Psoas muscle (tissue), 7 donors: ENCODE measurements at regions not wholly inside any gene's neighbourhood (a gene's known extent, or its start where the extent isn't known, plus 50 kb on each side); places are given as distances from the start of the nearest gene placed in this dataset.

Experiments
- ATAC-seq, 4 donors: fragments of 200-7000 bp; cut with Tn5 transposase; one replicate each; pipeline ENCODE4 v1.9.1; 2020; ENCODE audit warnings: moderate library complexity in 3 of 4, mild to moderate bottlenecking in 2 of 4
- DNase-seq, 2 donors: peaks; one replicate each; pipeline ENCODE4 v3.0.0-alpha.2; 2020
- H3K27ac ChIP-seq: fragments of 200-600 bp; one replicate; pipeline ENCODE4 v1.8.0; 2022
- H3K27me3 ChIP-seq, 3 donors: fragments of 200-600 bp in 1 of 3; one replicate each; pipeline versions ENCODE4 v1.6.1 to v1.8.0; 2013 to 2022; ENCODE audit warnings: low read length in 2 of 3, mild to moderate bottlenecking in 2 of 3, moderate library complexity in 1 of 3; ENCODE audit not compliant: insufficient read depth in 3 of 3
- H3K36me3 ChIP-seq, 2 donors: fragments of 200-600 bp in 1 of 2; one replicate each; pipeline versions ENCODE4 v1.6.1 to v1.8.0; 2013 to 2022; ENCODE audit warnings: low read depth in 1 of 2, mild to moderate bottlenecking in 1 of 2, moderate library complexity in 1 of 2; ENCODE audit not compliant: insufficient read depth in 1 of 2
- H3K4me1 ChIP-seq: fragments of 200-600 bp; one replicate; pipeline ENCODE4 v1.8.0; 2022
- H3K4me3 ChIP-seq: fragments of 200-600 bp; one replicate; pipeline ENCODE4 v1.8.0; 2022; ENCODE audit warnings: mild to moderate bottlenecking
- H3K9me3 ChIP-seq: fragments of 200-600 bp; one replicate; pipeline ENCODE4 v1.8.0; 2022
- WGBS, 3 donors: extraction: QIAGEN DNeasy Blood & Tissue Kit; methylation state at CpG; one replicate each; pipeline versions ENCODE4 v1.1.6 to v1.1.7; 2013; 5-methylcytosine and 5-hydroxymethylcytosine counted together
- intact Hi-C, 2 donors: fragments of 100-400 bp; cut with DNase I; formaldehyde crosslinking; loops; one replicate each; pipeline versions ENCODE4 v1.11.0 to v1.14.2; 2022
- TF ChIP-seq, protein P1 (sequence below): fragments of 200-600 bp; IDR thresholded peaks from one replicate; pipeline ENCODE4 v1.8.0; 2022; ENCODE audit warnings: antibody characterized with exemption
- donor health status: healthy with polysubstance abuse.
- donor health status: DM: no; HTN: no; CAD: no; lungs with moderate emphysema.
- donor health status: Bipolar disorder and iron deficiency.
- donor health status: healthy.
- donor health status: DM: yes; HTN: yes; CAD: no.
- donor health status: DM: no; HTN: no; CAD: no.
- donor health status: DM: yes; HTN: yes; CAD: no.

DNA sequence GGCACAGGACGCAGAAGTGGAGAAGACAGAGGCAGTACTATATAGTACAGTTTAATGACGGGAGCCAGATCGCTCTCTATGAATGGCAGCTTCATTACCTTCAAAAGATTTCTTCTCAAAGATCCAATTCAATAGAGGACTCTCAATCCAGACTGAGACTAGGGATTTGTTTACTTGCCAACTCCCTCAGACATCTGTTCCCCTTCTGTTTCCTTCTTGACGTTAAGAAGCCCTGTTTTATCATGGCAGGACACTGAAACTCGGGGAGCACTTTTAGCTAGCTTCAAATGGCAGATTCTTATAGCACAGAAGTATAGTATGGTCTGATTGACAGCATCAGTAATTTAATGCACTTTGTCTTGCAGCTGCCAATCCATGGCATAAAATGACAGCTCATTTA is 747.3 kb upstream of the C9orf72 start:
- TF ChIP-seq, protein P1, sequence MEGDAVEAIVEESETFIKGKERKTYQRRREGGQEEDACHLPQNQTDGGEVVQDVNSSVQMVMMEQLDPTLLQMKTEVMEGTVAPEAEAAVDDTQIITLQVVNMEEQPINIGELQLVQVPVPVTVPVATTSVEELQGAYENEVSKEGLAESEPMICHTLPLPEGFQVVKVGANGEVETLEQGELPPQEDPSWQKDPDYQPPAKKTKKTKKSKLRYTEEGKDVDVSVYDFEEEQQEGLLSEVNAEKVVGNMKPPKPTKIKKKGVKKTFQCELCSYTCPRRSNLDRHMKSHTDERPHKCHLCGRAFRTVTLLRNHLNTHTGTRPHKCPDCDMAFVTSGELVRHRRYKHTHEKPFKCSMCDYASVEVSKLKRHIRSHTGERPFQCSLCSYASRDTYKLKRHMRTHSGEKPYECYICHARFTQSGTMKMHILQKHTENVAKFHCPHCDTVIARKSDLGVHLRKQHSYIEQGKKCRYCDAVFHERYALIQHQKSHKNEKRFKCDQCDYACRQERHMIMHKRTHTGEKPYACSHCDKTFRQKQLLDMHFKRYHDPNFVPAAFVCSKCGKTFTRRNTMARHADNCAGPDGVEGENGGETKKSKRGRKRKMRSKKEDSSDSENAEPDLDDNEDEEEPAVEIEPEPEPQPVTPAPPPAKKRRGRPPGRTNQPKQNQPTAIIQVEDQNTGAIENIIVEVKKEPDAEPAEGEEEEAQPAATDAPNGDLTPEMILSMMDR = no peak
- no peak overlapping the region for H3K27ac ChIP-seq
- H3K4me1 ChIP-seq = no peaks in the 10 kb centered on the region
- WGBS, 3 donors = 29 to 50% (median 37%) methylated on average over 5 of the region's 5 CpGs
- no peak overlapping the region for H3K4me3 ChIP-seq
- no peaks in the 10 kb centered on the region for H3K27me3 ChIP-seq
- DNase-seq = no peak
- H3K9me3 ChIP-seq = no peaks in the 10 kb centered on the region
- no peak for ATAC-seq
- intact Hi-C loops = no loop called here
- no peaks in the 10 kb centered on the region for H3K36me3 ChIP-seq

DNA sequence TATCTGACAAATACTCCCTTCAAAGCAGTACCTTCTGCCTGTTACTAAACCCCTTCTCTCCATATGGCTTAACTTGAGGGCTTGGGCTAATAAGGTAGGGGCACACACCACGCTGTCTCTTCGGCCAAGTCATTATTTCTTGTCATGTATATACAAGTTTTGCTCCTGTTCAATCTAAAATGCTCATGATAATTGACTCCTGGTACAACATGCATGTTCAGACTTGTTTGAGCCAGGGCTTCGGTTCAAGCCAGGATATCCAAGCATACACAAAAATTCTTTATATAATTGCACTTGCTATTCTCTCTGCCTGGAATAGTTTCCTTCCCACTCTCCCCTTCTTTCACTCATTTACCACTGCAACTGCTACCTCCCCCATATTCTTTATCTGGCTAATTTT is 756.0 kb upstream of the C9orf72 start:
- ATAC-seq = no peak
- Histone ChIP-seq H3K9me3 (no peaks in the 10 kb centered on the region), H3K4me3 (no peak overlapping the region), H3K27ac (no peak overlapping the region), H3K36me3 (no peaks in the 10 kb centered on the region), H3K4me1 (no peaks in the 10 kb centered on the region), H3K27me3 (no peaks in the 10 kb centered on the region)
- no peak for DNase-seq
- intact Hi-C loops = no loop called here
- TF ChIP-seq, protein P1 = no peak
- 86 to 91% (median 88%) methylated on average over 3 of the region's 3 CpGs for WGBS, 3 donors

DNA sequence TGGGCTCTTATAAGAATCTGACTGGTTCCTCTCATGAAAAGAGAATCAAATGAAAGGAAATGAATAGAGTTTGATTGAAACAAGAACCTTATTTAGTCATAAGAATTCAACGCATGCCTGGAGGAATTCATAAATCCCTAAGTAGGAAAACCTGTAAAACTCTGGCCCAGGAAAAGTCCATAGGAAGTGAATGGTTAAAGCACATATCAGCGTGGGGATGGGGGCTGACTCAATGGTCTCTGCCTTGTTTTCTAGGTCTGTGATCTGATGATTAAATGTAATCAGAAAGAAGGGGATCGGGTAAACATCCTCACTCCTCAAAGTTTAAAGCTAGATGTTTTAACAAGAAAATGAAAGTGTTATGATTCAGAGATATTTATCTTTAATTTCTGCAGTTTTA is 759.4 kb upstream of the C9orf72 start:
- intact Hi-C loops = no loop called here
- no peak overlapping the region for H3K27ac ChIP-seq
- 61 to 78% (median 74%) methylated on average over 3 of the region's 3 CpGs for WGBS, 3 donors
- H3K36me3 ChIP-seq = no peaks in the 10 kb centered on the region
- no peaks in the 10 kb centered on the region for H3K4me1 ChIP-seq
- ATAC-seq (no peak), DNase-seq (no peak)
- no peaks in the 10 kb centered on the region for H3K9me3 ChIP-seq
- no peak overlapping the region for H3K4me3 ChIP-seq
- TF ChIP-seq, protein P1 = no peak
- H3K27me3 ChIP-seq = no peaks in the 10 kb centered on the region

DNA sequence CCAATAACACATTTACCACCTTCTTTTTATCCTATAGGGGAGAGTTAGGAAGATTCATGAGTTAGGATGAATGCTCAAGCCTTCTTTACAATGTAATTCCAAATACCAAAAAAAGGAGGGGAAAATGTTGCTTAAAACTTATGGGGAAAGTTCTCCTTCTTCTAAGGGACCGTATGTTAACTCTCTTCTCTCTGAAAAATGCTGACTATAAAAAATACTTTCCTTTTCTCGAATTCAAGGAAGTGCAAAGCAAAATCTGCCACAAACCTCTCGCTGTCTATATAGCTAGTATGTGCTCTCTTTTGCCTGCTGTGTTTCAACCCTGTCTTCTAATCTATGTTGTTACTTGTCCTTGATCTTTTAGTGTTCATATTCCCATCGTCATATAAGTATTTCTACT is 768.6 kb upstream of the C9orf72 start:
- Histone ChIP-seq H3K9me3 (no peaks in the 10 kb centered on the region), H3K4me3 (no peak overlapping the region), H3K36me3 (no peaks in the 10 kb centered on the region), H3K27ac (no peak overlapping the region), H3K4me1 (no peaks in the 10 kb centered on the region), H3K27me3 (no peaks in the 10 kb centered on the region)
- WGBS, 3 donors = 75 to 79% (median 78%) methylated on average over 4 of the region's 4 CpGs
- ATAC-seq (no peak), DNase-seq (no peak)
- intact Hi-C loops = no loop called here
- TF ChIP-seq, protein P1 = no peak

DNA sequence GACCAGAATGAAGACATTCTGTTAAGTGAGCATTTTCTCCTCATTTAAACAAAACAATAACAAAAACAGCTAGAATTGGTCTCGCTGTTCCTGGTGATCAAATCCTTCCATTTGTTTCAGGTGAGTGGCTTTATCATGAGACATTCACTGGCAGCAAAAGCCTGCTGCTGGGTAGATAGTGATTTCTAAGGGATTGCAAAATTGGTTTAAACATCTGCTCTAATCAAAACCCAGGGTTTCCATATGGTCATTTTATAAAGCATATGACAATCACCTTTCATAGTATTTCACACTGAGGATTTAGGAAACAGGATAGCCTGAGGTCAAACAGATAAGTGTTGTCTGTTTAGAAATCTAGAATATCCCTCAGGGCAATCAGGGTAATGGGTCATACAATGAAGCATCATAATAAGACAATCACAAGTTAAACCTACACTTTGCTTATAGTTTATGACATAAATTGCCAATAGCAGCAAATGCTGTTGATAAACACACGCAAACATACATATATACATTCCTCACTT is 769.6 kb upstream of the C9orf72 start:
- no peak for DNase-seq
- Histone ChIP-seq H3K36me3 (no peaks in the 10 kb centered on the region), H3K27me3 (no peaks in the 10 kb centered on the region), H3K27ac (no peak overlapping the region), H3K9me3 (no peaks in the 10 kb centered on the region), H3K4me3 (no peak overlapping the region), H3K4me1 (no peaks in the 10 kb centered on the region)
- intact Hi-C loops = no loop called here
- TF ChIP-seq, protein P1 = no peak
- 84 to 87% (median 85%) methylated on average over 2 of the region's 2 CpGs for WGBS, 3 donors
- ATAC-seq = no peak
